ENCODE measurements at regions not wholly inside any gene's neighbourhood (a gene's known extent, or its start where the extent isn't known, plus 50 kb on each side); places are given as distances from the start of the nearest gene placed in this dataset.

DNA sequence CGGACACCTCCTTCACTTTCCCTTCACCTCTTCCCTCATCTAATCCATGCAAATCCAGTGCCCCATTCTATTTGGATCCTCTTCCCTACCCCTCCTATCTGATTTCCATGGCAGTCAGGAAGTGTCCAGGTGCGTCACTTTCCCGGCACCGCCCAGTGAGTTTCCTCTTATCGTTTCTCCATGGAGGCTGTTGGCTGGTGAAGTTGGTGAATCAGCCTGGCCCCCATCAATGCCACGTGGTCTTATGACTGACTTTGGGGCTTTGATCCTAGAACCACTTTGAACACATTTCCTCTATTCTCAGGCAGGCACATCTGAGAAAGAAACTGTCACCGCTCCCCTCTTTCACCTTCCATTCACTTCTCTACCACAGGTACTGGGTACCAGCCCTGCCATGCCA is 137.8 kb downstream of the CEP135 start:
- TF ChIP-seq CTCF (IDR thresholded peaks at IDR 0.05; ENCODE audit: extremely low read depth, insufficient read depth, missing control alignments): no peak
- in situ Hi-C loops (cut with MboI; ENCODE audit: low pct_unique_long_range_greater_than_20kb, low sequenced_read_pairs, unreplicated experiment): no loop called here
- no peak for DNase-seq (ENCODE audit: low spot score)

- TF ChIP-seq CTCF (IDR thresholded peaks at IDR 0.05; ENCODE audit: extremely low read depth, insufficient read depth, missing control alignments): no peak
- in situ Hi-C loops (cut with MboI; ENCODE audit: low pct_unique_long_range_greater_than_20kb, low sequenced_read_pairs, unreplicated experiment): no loop called here
- DNase-seq (ENCODE audit: low spot score): no peak
Observed at GRCh38 chr4:56086073-56086541, 137.4 kb downstream of the CEP135 start.

DNA sequence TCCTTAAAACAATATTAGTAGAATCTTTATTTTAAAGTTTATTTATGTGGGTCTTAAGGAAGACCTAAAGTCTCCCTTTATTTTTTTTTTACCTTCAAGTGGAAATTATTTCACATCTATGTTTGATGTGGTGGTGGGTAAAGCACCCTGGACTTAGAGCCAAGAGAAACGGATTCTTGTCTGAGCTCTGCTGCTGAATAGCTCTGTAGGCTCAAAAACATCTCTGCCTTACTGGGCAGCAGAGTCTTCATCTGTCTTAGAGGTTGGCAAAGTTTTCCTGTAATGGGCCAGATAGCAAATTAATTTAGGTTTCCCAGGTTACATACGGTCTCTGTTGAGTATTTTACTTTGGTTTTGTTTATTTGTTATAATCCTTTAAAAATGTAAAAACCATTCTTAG is 136.5 kb downstream of the CEP135 start:
- no peak for DNase-seq (ENCODE audit: low spot score)
- TF ChIP-seq CTCF (IDR thresholded peaks at IDR 0.05; ENCODE audit: extremely low read depth, insufficient read depth, missing control alignments): no peak
- in situ Hi-C loops (cut with MboI; ENCODE audit: low pct_unique_long_range_greater_than_20kb, low sequenced_read_pairs, unreplicated experiment): no loop called here

DNA sequence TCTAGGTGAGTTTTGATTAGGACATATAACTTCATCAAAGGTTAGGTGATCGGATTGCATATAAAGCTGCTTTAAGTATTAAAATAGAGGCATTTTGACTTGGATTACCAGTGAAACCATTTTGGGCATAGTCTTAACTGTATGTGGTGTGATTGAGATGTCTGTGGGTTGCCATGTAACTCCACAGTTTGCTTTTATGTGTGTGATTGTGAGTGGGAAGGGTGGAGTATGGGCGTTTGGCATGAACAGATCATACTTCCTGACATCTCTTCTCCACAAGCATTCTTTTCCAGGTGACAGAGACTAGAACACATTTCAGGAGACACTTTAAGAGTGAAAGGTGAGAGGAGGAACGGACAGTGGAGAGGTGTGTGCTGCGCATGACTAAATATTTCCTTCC is 136.1 kb downstream of the CEP135 start:
- DNase-seq (ENCODE audit: low spot score): no peak
- in situ Hi-C loops (cut with MboI; ENCODE audit: low pct_unique_long_range_greater_than_20kb, low sequenced_read_pairs, unreplicated experiment): no loop called here

More for the DNA sequence above, 136.1 kb downstream of the CEP135 start:
- TF ChIP-seq CTCF (IDR thresholded peaks at IDR 0.05; ENCODE audit: extremely low read depth, insufficient read depth, missing control alignments): no peak

All from GM13977 (cell line).